ENCODE measurements at regions not wholly inside any gene's neighbourhood (a gene's known extent, or its start where the extent isn't known, plus 50 kb on each side); places are given as distances from the start of the nearest gene placed in this dataset.

- no peaks in the 10 kb centered on the region for H3K36me3 Mint-ChIP-seq
- no peak for DNase-seq
- Histone ChIP-seq H3K27ac (ENCODE audit: low read length) (no peak overlapping the region), H3K4me3 (ENCODE audit: low read length) (no peak overlapping the region), H3K9me3 (ENCODE audit: control insufficient read depth, insufficient read depth, low read length) (no peaks in the 10 kb centered on the region), H3K36me3 (ENCODE audit: control insufficient read depth, insufficient read depth, low read length) (no peaks in the 10 kb centered on the region), H3K4me1 (ENCODE audit: control insufficient read depth, insufficient read depth, low read length) (no peaks in the 10 kb centered on the region), H3K27me3 (ENCODE audit: control insufficient read depth, insufficient read depth, low read length) (no peaks in the 10 kb centered on the region)
- H3K4me1 Mint-ChIP-seq, result no peaks in the 10 kb centered on the region
- H3K4me3 Mint-ChIP-seq, result no peak overlapping the region
- peaks cover 0 to 6% of the 10 kb centered on the region in 2 donors for H3K9me3 Mint-ChIP-seq
- H3K27ac Mint-ChIP-seq, result no peak overlapping the region
- ATAC-seq, result no peak
- peaks cover 0 to 9% of the 10 kb centered on the region in 2 donors for H3K27me3 Mint-ChIP-seq (ENCODE audit: low read depth in 2 of 2)
- no peak for TF ChIP-seq CTCF (IDR thresholded peaks at IDR 0.05)
- intact Hi-C loops (cut with micrococcal nuclease), result no loop called here
- WGBS (ENCODE audit: insufficient coverage), result 66% methylated on average over 3 of the region's 3 CpGs
Measured at GRCh38 chr9:109556786-109557185, 58.7 kb upstream of the PTPN3 start.

- TF ChIP-seq CTCF (IDR thresholded peaks at IDR 0.05), result no peak
- Mint-ChIP-seq H3K27ac (no peak overlapping the region), H3K27me3 (ENCODE audit: low read depth in 2 of 2) (peaks cover 5 to 9% of the 10 kb centered on the region in 2 donors), H3K4me1 (no peaks in the 10 kb centered on the region), H3K9me3 (peaks cover 0 to 2% of the 10 kb centered on the region in 2 donors), H3K4me3 (no peak overlapping the region), H3K36me3 (no peaks in the 10 kb centered on the region)
- DNase-seq (no peak), ATAC-seq (no peak)
- no peaks in the 10 kb centered on the region for H3K36me3 ChIP-seq (ENCODE audit: control insufficient read depth, insufficient read depth, low read length)
- no peak overlapping the region for H3K27ac ChIP-seq (ENCODE audit: low read length)
- no peaks in the 10 kb centered on the region for H3K27me3 ChIP-seq (ENCODE audit: control insufficient read depth, insufficient read depth, low read length)
- H3K4me1 ChIP-seq (ENCODE audit: control insufficient read depth, insufficient read depth, low read length), result no peaks in the 10 kb centered on the region
- H3K9me3 ChIP-seq (ENCODE audit: control insufficient read depth, insufficient read depth, low read length), result no peaks in the 10 kb centered on the region
- 71% methylated on average over 6 of the region's 6 CpGs for WGBS (ENCODE audit: insufficient coverage)
- intact Hi-C loops (cut with micrococcal nuclease), result no loop called here
- no peak overlapping the region for H3K4me3 ChIP-seq (ENCODE audit: low read length)
Measured at GRCh38 chr9:109557481-109557880, 59.4 kb upstream of the PTPN3 start.

GRCh38 chr9:109558718-109559151 is 60.6 kb upstream of the PTPN3 start:
- no peaks in the 10 kb centered on the region for H3K36me3 Mint-ChIP-seq
- TF ChIP-seq CTCF (IDR thresholded peaks at IDR 0.05), result no peak
- ATAC-seq (no peak), DNase-seq (no peak)
- 83% methylated on average over 5 of the region's 5 CpGs for WGBS (ENCODE audit: insufficient coverage)
- Histone ChIP-seq H3K4me1 (ENCODE audit: control insufficient read depth, insufficient read depth, low read length) (no peaks in the 10 kb centered on the region), H3K27me3 (ENCODE audit: control insufficient read depth, insufficient read depth, low read length) (no peaks in the 10 kb centered on the region), H3K36me3 (ENCODE audit: control insufficient read depth, insufficient read depth, low read length) (no peaks in the 10 kb centered on the region), H3K9me3 (ENCODE audit: control insufficient read depth, insufficient read depth, low read length) (no peaks in the 10 kb centered on the region), H3K4me3 (ENCODE audit: low read length) (no peak overlapping the region), H3K27ac (ENCODE audit: low read length) (no peak overlapping the region)
- intact Hi-C loops (cut with micrococcal nuclease), result no loop called here
- no peaks in the 10 kb centered on the region for H3K4me1 Mint-ChIP-seq
- H3K9me3 Mint-ChIP-seq, result peaks cover 0 to 2% of the 10 kb centered on the region in 2 donors
- H3K27ac Mint-ChIP-seq, result no peak overlapping the region
- H3K27me3 Mint-ChIP-seq (ENCODE audit: low read depth in 2 of 2), result peaks cover 7 to 9% of the 10 kb centered on the region in 2 donors
- no peak overlapping the region for H3K4me3 Mint-ChIP-seq

- no peak for DNase-seq
- Mint-ChIP-seq H3K4me1 (no peaks in the 10 kb centered on the region), H3K9me3 (peaks cover 0 to 2% of the 10 kb centered on the region in 2 donors), H3K36me3 (no peaks in the 10 kb centered on the region), H3K27ac (no peak overlapping the region), H3K4me3 (no peak overlapping the region), H3K27me3 (ENCODE audit: low read depth in 2 of 2) (peaks cover 7 to 9% of the 10 kb centered on the region in 2 donors)
- H3K27me3 ChIP-seq (ENCODE audit: control insufficient read depth, insufficient read depth, low read length), result no peaks in the 10 kb centered on the region
- H3K9me3 ChIP-seq (ENCODE audit: control insufficient read depth, insufficient read depth, low read length), result no peaks in the 10 kb centered on the region
- intact Hi-C loops (cut with micrococcal nuclease), result no loop called here
- no peak for ATAC-seq
- H3K36me3 ChIP-seq (ENCODE audit: control insufficient read depth, insufficient read depth, low read length), result no peaks in the 10 kb centered on the region
- 68% methylated on average over 6 of the region's 9 CpGs for WGBS (ENCODE audit: insufficient coverage)
- no peak for TF ChIP-seq CTCF (IDR thresholded peaks at IDR 0.05)
- H3K27ac ChIP-seq (ENCODE audit: low read length), result no peak overlapping the region
- H3K4me3 ChIP-seq (ENCODE audit: low read length), result no peak overlapping the region
- no peaks in the 10 kb centered on the region for H3K4me1 ChIP-seq (ENCODE audit: control insufficient read depth, insufficient read depth, low read length)
Measured at GRCh38 chr9:109560470-109561132, 62.5 kb upstream of the PTPN3 start.

Data from natural killer cell (primary cell).